NAMALWA (cell line): ENCODE measurements at regions not wholly inside any gene's neighbourhood (a gene's known extent, or its start where the extent isn't known, plus 50 kb on each side); places are given as distances from the start of the nearest gene placed in this dataset.
"Not testable (repeated sequence)": the region's sequence is repeated elsewhere in the genome, so short reads cannot be mapped to it uniquely, and the experiment has no call there.

Experiments
- DNase-seq: peaks from one replicate; pipeline ENCODE4 v3.0.0-alpha.2; 2015; ENCODE audit warnings: low spot score

GRCh38 chr5:126155298-126155697 lies 267.9 kb upstream of the GRAMD2B start:
- DNase-seq, result not testable (repeated sequence)

GRCh38 chr5:126166368-126166767 lies 256.8 kb upstream of the GRAMD2B start:
- no peak for DNase-seq

DNA sequence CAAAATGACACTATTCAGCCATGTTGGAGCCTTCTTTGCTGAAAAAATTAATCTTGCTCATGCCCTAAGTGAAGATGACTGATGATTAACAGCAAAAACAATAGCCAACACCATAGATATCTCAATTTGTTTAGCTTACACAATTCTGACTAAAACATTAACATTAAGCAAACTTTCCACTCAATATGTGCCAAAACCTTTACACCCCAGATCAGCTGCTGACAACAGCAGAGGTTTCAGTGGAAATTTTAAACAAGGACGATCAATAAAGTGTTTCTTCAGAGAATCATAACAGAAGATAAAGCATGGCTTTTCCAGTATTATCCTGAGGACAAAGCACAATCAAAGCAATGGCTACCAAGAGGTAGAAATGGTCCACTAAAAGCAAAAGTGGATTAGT lies 254.4 kb upstream of the GRAMD2B start:
- DNase-seq, result no peak

DNA sequence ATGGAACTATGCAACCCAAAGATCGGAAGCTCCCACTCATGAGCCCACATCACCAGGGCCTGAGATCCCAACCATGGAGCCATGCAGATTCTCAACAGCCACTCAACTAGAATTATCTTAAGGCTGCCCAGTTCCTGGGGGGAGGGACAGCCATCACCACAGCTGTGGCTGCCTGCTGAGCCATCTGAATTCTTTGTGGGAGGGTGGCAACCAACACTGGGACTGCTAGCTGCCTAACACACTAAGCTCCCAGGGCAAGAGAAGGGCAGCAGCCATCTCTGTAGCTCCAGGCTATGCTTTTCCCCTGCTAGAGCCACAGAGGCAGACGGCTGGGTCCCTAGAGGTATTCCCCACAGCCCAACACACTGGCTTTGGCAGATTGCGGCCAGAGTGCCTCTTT lies 251.3 kb upstream of the GRAMD2B start:
- DNase-seq, result no peak

- DNase-seq, result no peak
These were observed 250.4 kb upstream of the GRAMD2B start for GRCh38 chr5:126172812-126173211.

- DNase-seq, result no peak
These were observed 244.7 kb upstream of the GRAMD2B start for GRCh38 chr5:126178521-126178920.

- DNase-seq, result no peak
These were observed 240.1 kb upstream of the GRAMD2B start for GRCh38 chr5:126182971-126183695.

GRCh38 chr5:126184474-126184873 lies 238.7 kb upstream of the GRAMD2B start:
- DNase-seq, result no peak

GRCh38 chr5:126186210-126186609 lies 237.0 kb upstream of the GRAMD2B start:
- no peak for DNase-seq

GRCh38 chr5:126188804-126189203 lies 234.4 kb upstream of the GRAMD2B start:
- DNase-seq, result no peak

- no peak for DNase-seq
These were observed 234.0 kb upstream of the GRAMD2B start for GRCh38 chr5:126189231-126189630.

- DNase-seq, result no peak
These were observed 233.3 kb upstream of the GRAMD2B start for GRCh38 chr5:126189862-126190261.

GRCh38 chr5:126192226-126192625 lies 231.0 kb upstream of the GRAMD2B start:
- DNase-seq, result no peak

GRCh38 chr5:126195410-126196100 lies 227.7 kb upstream of the GRAMD2B start:
- DNase-seq, result no peak

DNA sequence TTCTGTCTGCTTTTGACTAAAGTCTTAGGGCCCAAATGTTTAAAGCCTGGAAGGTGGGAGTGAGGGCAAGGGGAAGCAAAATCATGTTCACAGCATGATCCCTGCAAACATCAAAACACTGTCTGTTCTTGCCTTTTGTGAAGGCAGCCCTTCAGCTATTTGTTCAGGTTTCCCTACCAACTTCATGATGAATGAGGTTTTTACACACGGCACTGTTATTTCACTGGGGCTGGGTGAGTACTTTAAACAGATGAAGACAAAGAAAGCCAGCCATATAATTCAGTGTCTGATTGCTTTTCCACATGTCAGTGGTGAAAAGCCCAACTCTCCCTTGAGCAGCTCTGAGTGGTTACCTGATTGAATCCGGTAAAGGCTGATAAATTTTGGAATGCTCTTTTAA lies 224.7 kb upstream of the GRAMD2B start:
- DNase-seq, result no peak

- no peak for DNase-seq
These were observed 223.7 kb upstream of the GRAMD2B start for GRCh38 chr5:126199467-126199866.

DNA sequence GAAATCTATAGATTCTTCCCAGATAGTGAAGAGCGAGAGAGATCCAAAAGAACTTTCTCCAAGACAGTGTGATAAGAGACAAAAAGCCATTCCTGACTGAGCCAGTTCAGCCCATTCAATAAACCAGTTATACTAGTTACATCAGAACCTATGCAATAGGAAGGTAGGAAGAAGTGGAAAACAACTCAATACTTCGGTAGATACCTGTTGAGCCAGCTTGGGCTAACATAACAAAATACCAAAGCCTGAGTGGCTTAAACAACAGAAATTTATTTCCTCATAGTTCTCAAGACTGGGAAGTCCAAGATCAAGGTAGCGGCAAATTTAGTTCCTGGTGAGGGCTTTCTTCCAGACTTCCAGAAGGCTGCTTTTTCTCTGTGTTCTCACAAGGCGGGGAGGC lies 214.5 kb upstream of the GRAMD2B start:
- DNase-seq, result no peak

GRCh38 chr5:126210955-126211354 lies 212.3 kb upstream of the GRAMD2B start:
- DNase-seq, result no peak

DNA sequence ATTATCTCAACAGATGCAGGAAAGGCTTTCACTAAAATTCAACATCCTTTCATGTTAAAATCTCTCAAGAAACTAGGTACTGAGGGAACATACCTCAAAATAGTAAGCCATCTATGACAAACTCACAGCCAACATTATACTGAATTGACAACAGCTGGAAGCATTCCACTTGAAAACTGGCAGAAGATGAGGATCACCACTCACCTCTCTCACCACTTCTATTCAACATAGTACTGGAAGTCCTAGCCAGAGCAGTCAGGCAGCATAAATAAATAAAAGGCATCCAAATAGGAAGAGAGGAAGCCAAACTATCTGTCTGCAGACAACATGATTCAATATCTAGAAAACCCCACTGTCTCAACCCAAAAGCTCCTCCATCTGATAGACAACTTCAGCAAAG lies 203.6 kb upstream of the GRAMD2B start:
- no peak for DNase-seq

- DNase-seq, result no peak
These were observed 202.5 kb upstream of the GRAMD2B start for GRCh38 chr5:126220725-126221124.

DNA sequence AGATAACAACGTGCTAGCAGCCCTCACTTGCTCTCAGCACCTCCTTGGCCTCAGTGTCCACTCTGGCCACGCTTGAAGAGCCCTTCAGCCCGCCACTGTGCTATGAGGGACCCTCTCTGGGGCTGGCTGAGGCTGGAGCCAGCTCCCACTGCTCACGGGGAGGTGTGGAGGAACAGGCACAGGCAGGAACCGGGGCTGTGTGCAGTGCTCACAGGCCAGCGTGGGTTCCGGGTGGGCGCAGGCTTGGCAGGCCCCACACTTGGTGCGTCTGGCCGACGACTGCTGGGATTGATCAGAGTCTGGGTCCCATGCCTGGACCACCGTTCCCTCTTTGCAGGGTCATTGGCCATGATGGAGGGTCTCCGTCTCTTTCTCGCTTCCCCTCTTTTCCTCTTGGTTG lies 194.3 kb upstream of the GRAMD2B start:
- no peak for DNase-seq

GRCh38 chr5:126233256-126233655 lies 190.0 kb upstream of the GRAMD2B start:
- no peak for DNase-seq

- DNase-seq, result peak; percentile 70
These were observed 188.5 kb upstream of the GRAMD2B start for GRCh38 chr5:126234563-126235195.
